Stomach (tissue), 4 donors: ENCODE measurements at regions not wholly inside any gene's neighbourhood (a gene's known extent, or its start where the extent isn't known, plus 50 kb on each side); places are given as distances from the start of the nearest gene placed in this dataset.

Experiments used
- EP300 ChIP-seq: sonication (generic); formaldehyde crosslinking; IDR thresholded peaks from one replicate; pipeline ENCODE4 v1.6.1; 2017; ENCODE audit warnings: antibody characterized with exemption
- POLR2A ChIP-seq, 4 donors: fragments of 450-650 bp; IDR thresholded peaks; one replicate each; pipeline ENCODE4 v1.6.1; 2016; ENCODE audit warnings: antibody characterized with exemption in 4 of 4, control low read depth in 2 of 4, mild to moderate bottlenecking in 1 of 4, moderate library complexity in 1 of 4
- POLR2AphosphoS5 ChIP-seq, 3 donors: sonication (generic); formaldehyde crosslinking; IDR thresholded peaks; one replicate each; pipeline ENCODE4 v1.6.1; 2016; ENCODE audit warnings: antibody characterized with exemption in 3 of 3
- TF ChIP-seq, protein P1 (sequence below), 7 experiments: fragments of 450-650 bp in 4 of 7; fragments of 200-600 bp in 3 of 7; sonication (generic) in 3 of 7; IDR thresholded peaks; one replicate each; pipeline ENCODE4 v1.5.1; 2016 to 2019; ENCODE audit warnings: antibody characterized with exemption in 7 of 7, control low read depth in 2 of 7, mild to moderate bottlenecking in 1 of 7

DNA sequence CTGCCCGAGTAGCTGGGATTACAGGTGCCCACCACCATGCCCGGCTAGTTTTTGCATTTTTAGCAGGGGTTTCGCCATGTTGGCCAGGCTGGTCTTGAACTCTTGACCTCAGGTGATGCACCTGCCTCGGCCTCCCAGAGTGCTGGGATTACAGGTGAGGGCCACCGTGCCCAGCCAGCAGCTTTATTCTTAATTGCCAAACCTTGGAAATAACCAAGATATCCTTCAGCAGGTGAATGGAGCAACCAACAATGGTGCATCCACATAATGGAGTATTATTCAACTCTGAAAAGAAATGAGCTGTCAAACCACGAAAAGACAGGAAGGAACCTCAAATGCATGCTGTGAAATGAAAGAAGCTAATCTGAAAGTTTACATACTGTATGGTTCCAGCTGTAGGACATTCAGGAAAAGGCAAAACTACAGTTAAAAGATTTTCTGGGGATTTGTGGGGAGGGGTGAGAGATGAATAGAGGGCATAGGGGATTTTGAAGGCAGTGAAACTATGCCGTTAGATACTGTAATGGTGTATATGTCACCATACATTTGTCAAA, 118.8 kb upstream of the CCND2 start:
- TF ChIP-seq, protein P1, sequence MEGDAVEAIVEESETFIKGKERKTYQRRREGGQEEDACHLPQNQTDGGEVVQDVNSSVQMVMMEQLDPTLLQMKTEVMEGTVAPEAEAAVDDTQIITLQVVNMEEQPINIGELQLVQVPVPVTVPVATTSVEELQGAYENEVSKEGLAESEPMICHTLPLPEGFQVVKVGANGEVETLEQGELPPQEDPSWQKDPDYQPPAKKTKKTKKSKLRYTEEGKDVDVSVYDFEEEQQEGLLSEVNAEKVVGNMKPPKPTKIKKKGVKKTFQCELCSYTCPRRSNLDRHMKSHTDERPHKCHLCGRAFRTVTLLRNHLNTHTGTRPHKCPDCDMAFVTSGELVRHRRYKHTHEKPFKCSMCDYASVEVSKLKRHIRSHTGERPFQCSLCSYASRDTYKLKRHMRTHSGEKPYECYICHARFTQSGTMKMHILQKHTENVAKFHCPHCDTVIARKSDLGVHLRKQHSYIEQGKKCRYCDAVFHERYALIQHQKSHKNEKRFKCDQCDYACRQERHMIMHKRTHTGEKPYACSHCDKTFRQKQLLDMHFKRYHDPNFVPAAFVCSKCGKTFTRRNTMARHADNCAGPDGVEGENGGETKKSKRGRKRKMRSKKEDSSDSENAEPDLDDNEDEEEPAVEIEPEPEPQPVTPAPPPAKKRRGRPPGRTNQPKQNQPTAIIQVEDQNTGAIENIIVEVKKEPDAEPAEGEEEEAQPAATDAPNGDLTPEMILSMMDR (IDR thresholded peaks at IDR 0.05) = no peak
- TF ChIP-seq EP300 (no peak), POLR2AphosphoS5 (IDR thresholded peaks at IDR 0.05) (no peak), POLR2A (IDR thresholded peaks at IDR 0.05) (no peak)
